GM19438 (cell line): ENCODE measurements at regions not wholly inside any gene's neighbourhood (a gene's known extent, or its start where the extent isn't known, plus 50 kb on each side); places are given as distances from the start of the nearest gene placed in this dataset.
A peak's percentile ranks its signal among the peaks of the same experiment; 100 is the strongest.

Experiments
- ATAC-seq: cut with Tn5 transposase; IDR thresholded peaks from one replicate; pipeline ENCODE4 v1.9.1; 2021; ENCODE audit warnings: low read depth; ENCODE audit not compliant: unreplicated experiment

GRCh38 chr1:104435255-104435654 is 685.6 kb downstream of the AMY1C start:
- ATAC-seq = no peak

GRCh38 chr1:104440011-104440410 is 690.3 kb downstream of the AMY1C start:
- ATAC-seq = no peak

GRCh38 chr1:104456724-104457123 is 707.0 kb downstream of the AMY1C start:
- no peak for ATAC-seq

- ATAC-seq = no peak
Observed at GRCh38 chr1:104459886-104460285, 710.2 kb downstream of the AMY1C start.

- no peak for ATAC-seq
Observed at GRCh38 chr1:104460880-104461279, 711.2 kb downstream of the AMY1C start.

GRCh38 chr1:104463126-104463697 is 713.5 kb downstream of the AMY1C start:
- no peak for ATAC-seq

- ATAC-seq = no peak
Observed at GRCh38 chr1:104466068-104466467, 716.4 kb downstream of the AMY1C start.

GRCh38 chr1:104467590-104467989 is 717.9 kb downstream of the AMY1C start:
- peak; percentile 51 for ATAC-seq

- peak; percentile 57 for ATAC-seq
Observed at GRCh38 chr1:104468282-104468681, 718.6 kb downstream of the AMY1C start.

GRCh38 chr1:104476126-104476525 is 726.4 kb downstream of the AMY1C start:
- ATAC-seq = no peak

- ATAC-seq = no peak
Observed at GRCh38 chr1:104488296-104489015, 738.8 kb downstream of the AMY1C start.

GRCh38 chr1:104526158-104526795 is 776.6 kb downstream of the AMY1C start:
- ATAC-seq = no peak

- ATAC-seq = no peak
Observed at GRCh38 chr1:104531990-104532389, 782.3 kb downstream of the AMY1C start.

- no peak for ATAC-seq
Observed at GRCh38 chr1:104574620-104575019, 824.9 kb downstream of the AMY1C start.

- no peak for ATAC-seq
Observed at GRCh38 chr1:104592926-104593325, 843.2 kb downstream of the AMY1C start.

GRCh38 chr1:104593413-104594187 is 843.9 kb downstream of the AMY1C start:
- ATAC-seq = no peak

- no peak for ATAC-seq
Observed at GRCh38 chr1:104617474-104617873, 867.8 kb downstream of the AMY1C start.

- no peak for ATAC-seq
Observed at GRCh38 chr1:104621221-104621620, 871.5 kb downstream of the AMY1C start.

- no peak for ATAC-seq
Observed at GRCh38 chr1:104624538-104624937, 874.8 kb downstream of the AMY1C start.

GRCh38 chr1:104629589-104629988 is 879.9 kb downstream of the AMY1C start:
- ATAC-seq = no peak

- no peak for ATAC-seq
Observed at GRCh38 chr1:104630567-104631149, 881.0 kb downstream of the AMY1C start.
